ENCODE measurements at regions not wholly inside any gene's neighbourhood (a gene's known extent, or its start where the extent isn't known, plus 50 kb on each side); places are given as distances from the start of the nearest gene placed in this dataset.

GRCh38 chr2:41879235-41879916 is 168.4 kb upstream of the PKDCC start:
- Mint-ChIP-seq H3K36me3 (ENCODE audit: low read depth, unreplicated experiment) (no peaks in the 10 kb centered on the region), H3K27me3 (ENCODE audit: low read depth, unreplicated experiment) (peaks cover 13% of the 10 kb centered on the region), H3K9me3 (ENCODE audit: unreplicated experiment) (no peaks in the 10 kb centered on the region), H3K27ac (ENCODE audit: unreplicated experiment) (no peak overlapping the region), H3K4me1 (ENCODE audit: low read depth, unreplicated experiment) (peaks cover 16% of the 10 kb centered on the region), H3K4me3 (ENCODE audit: unreplicated experiment) (no peak overlapping the region)
- no peaks in the 10 kb centered on the region for H3K9me3 ChIP-seq (ENCODE audit: insufficient read depth, low read depth, low read length)
- H3K9ac ChIP-seq (ENCODE audit: low read length) = no peak overlapping the region
- H3K79me2 ChIP-seq (ENCODE audit: insufficient read depth, low read length) = no peaks in the 10 kb centered on the region
- TF ChIP-seq CTCF (IDR thresholded peaks at IDR 0.05; ENCODE audit: insufficient read depth, low read depth, low read length) = no peak
- TF ChIP-seq EZH2 (IDR thresholded peaks at IDR 0.05; ENCODE audit: insufficient read depth, low read length) = no peak
- no peaks in the 10 kb centered on the region for H3K4me1 ChIP-seq (ENCODE audit: insufficient read depth, low read length)
- no peaks in the 10 kb centered on the region for H3K36me3 ChIP-seq (ENCODE audit: insufficient read depth, low read length)
- FAIRE-seq (no peak), DNase-seq (ENCODE audit: low read depth) (peak; percentile 77)
- H3K4me3 ChIP-seq (ENCODE audit: insufficient read depth, low read depth, low read length) = no peak overlapping the region
- H3K4me2 ChIP-seq (ENCODE audit: low read length) = no peak overlapping the region
- H3K27me3 ChIP-seq (ENCODE audit: insufficient read depth, low read length) = no peaks in the 10 kb centered on the region
- no peaks in the 10 kb centered on the region for H4K20me1 ChIP-seq (ENCODE audit: insufficient read depth, low read length)
- H3K27ac ChIP-seq (ENCODE audit: low read depth, low read length) = no peak overlapping the region
- H2AFZ ChIP-seq (ENCODE audit: low read depth, low read length) = peak overlapping the region; percentile 4

- no peak for FAIRE-seq
- TF ChIP-seq CTCF (IDR thresholded peaks at IDR 0.05; ENCODE audit: insufficient read depth, low read depth, low read length) (no peak), EZH2 (IDR thresholded peaks at IDR 0.05; ENCODE audit: insufficient read depth, low read length) (no peak)
- no peaks in the 10 kb centered on the region for H3K79me2 ChIP-seq (ENCODE audit: insufficient read depth, low read length)
- no peak overlapping the region for H3K4me2 ChIP-seq (ENCODE audit: low read length)
- Mint-ChIP-seq H3K27me3 (ENCODE audit: low read depth, unreplicated experiment) (peaks cover 13% of the 10 kb centered on the region), H3K4me1 (ENCODE audit: low read depth, unreplicated experiment) (peaks cover 16% of the 10 kb centered on the region), H3K4me3 (ENCODE audit: unreplicated experiment) (no peak overlapping the region), H3K36me3 (ENCODE audit: low read depth, unreplicated experiment) (no peaks in the 10 kb centered on the region), H3K27ac (ENCODE audit: unreplicated experiment) (no peak overlapping the region), H3K9me3 (ENCODE audit: unreplicated experiment) (no peaks in the 10 kb centered on the region)
- DNase-seq (ENCODE audit: low read depth) = no peak
- H2AFZ ChIP-seq (ENCODE audit: low read depth, low read length) = no peak overlapping the region
- peaks cover 2% of the 10 kb centered on the region for H3K27me3 ChIP-seq (ENCODE audit: insufficient read depth, low read length)
- H3K9me3 ChIP-seq (ENCODE audit: insufficient read depth, low read depth, low read length) = no peaks in the 10 kb centered on the region
- no peaks in the 10 kb centered on the region for H3K4me1 ChIP-seq (ENCODE audit: insufficient read depth, low read length)
- no peak overlapping the region for H3K9ac ChIP-seq (ENCODE audit: low read length)
- no peak overlapping the region for H3K4me3 ChIP-seq (ENCODE audit: insufficient read depth, low read depth, low read length)
- H4K20me1 ChIP-seq (ENCODE audit: insufficient read depth, low read length) = no peaks in the 10 kb centered on the region
- H3K27ac ChIP-seq (ENCODE audit: low read depth, low read length) = no peak overlapping the region
- H3K36me3 ChIP-seq (ENCODE audit: insufficient read depth, low read length) = no peaks in the 10 kb centered on the region
These were observed 167.1 kb upstream of the PKDCC start for GRCh38 chr2:41880561-41881243.

- H2AFZ ChIP-seq (ENCODE audit: low read depth, low read length) = no peak overlapping the region
- Mint-ChIP-seq H3K36me3 (ENCODE audit: low read depth, unreplicated experiment) (no peaks in the 10 kb centered on the region), H3K4me1 (ENCODE audit: low read depth, unreplicated experiment) (peaks cover 20% of the 10 kb centered on the region), H3K27me3 (ENCODE audit: low read depth, unreplicated experiment) (peaks cover 14% of the 10 kb centered on the region), H3K4me3 (ENCODE audit: unreplicated experiment) (no peak overlapping the region), H3K9me3 (ENCODE audit: unreplicated experiment) (no peaks in the 10 kb centered on the region), H3K27ac (ENCODE audit: unreplicated experiment) (no peak overlapping the region)
- H3K9me3 ChIP-seq (ENCODE audit: insufficient read depth, low read depth, low read length) = no peaks in the 10 kb centered on the region
- no peak overlapping the region for H3K4me3 ChIP-seq (ENCODE audit: insufficient read depth, low read depth, low read length)
- FAIRE-seq (no peak), DNase-seq (ENCODE audit: low read depth) (no peak)
- TF ChIP-seq EZH2 (IDR thresholded peaks at IDR 0.05; ENCODE audit: insufficient read depth, low read length) (no peak), CTCF (IDR thresholded peaks at IDR 0.05; ENCODE audit: insufficient read depth, low read depth, low read length) (no peak)
- H3K27me3 ChIP-seq (ENCODE audit: insufficient read depth, low read length) = peaks cover 2% of the 10 kb centered on the region
- H3K4me1 ChIP-seq (ENCODE audit: insufficient read depth, low read length) = no peaks in the 10 kb centered on the region
- H3K36me3 ChIP-seq (ENCODE audit: insufficient read depth, low read length) = no peaks in the 10 kb centered on the region
- no peak overlapping the region for H3K9ac ChIP-seq (ENCODE audit: low read length)
- H3K79me2 ChIP-seq (ENCODE audit: insufficient read depth, low read length) = no peaks in the 10 kb centered on the region
- no peak overlapping the region for H3K4me2 ChIP-seq (ENCODE audit: low read length)
- no peaks in the 10 kb centered on the region for H4K20me1 ChIP-seq (ENCODE audit: insufficient read depth, low read length)
- no peak overlapping the region for H3K27ac ChIP-seq (ENCODE audit: low read depth, low read length)
These were observed 166.6 kb upstream of the PKDCC start for GRCh38 chr2:41881249-41881648.

Data from astrocyte (in vitro differentiated cells and primary cell).